HG03457 (cell line): ENCODE measurements at regions not wholly inside any gene's neighbourhood (a gene's known extent, or its start where the extent isn't known, plus 50 kb on each side); places are given as distances from the start of the nearest gene placed in this dataset.

ENCODE experiments used
- ATAC-seq: cut with Tn5 transposase; IDR thresholded peaks from one replicate; pipeline ENCODE4 v1.9.1; 2021; ENCODE audit warnings: moderate number of reproducible peaks; ENCODE audit not compliant: unreplicated experiment

- no peak for ATAC-seq
Measured at GRCh38 chr12:4056910-4057845, 184.0 kb upstream of the PARP11 start.

GRCh38 chr12:4054630-4055029 is 181.4 kb upstream of the PARP11 start:
- no peak for ATAC-seq

- no peak for ATAC-seq
Measured at GRCh38 chr12:4052691-4053090, 179.5 kb upstream of the PARP11 start.

GRCh38 chr12:4051596-4051995 is 178.4 kb upstream of the PARP11 start:
- no peak for ATAC-seq

- ATAC-seq = no peak
Measured at GRCh38 chr12:4050340-4050739, 177.1 kb upstream of the PARP11 start.

- no peak for ATAC-seq
Measured at GRCh38 chr12:4049298-4050080, 176.3 kb upstream of the PARP11 start.

- no peak for ATAC-seq
Measured at GRCh38 chr12:4047421-4047820, 174.2 kb upstream of the PARP11 start.

- ATAC-seq = no peak
Measured at GRCh38 chr12:4046495-4046840, 173.3 kb upstream of the PARP11 start.

GRCh38 chr12:4045786-4046494 is 172.7 kb upstream of the PARP11 start:
- ATAC-seq = no peak

- ATAC-seq = no peak
Measured at GRCh38 chr12:4044736-4045730, 171.8 kb upstream of the PARP11 start.

GRCh38 chr12:4044101-4044500 is 170.9 kb upstream of the PARP11 start:
- no peak for ATAC-seq

GRCh38 chr12:4041187-4041885 is 168.1 kb upstream of the PARP11 start:
- ATAC-seq = no peak

- no peak for ATAC-seq
Measured at GRCh38 chr12:4039931-4040330, 166.7 kb upstream of the PARP11 start.

GRCh38 chr12:4037747-4038312 is 164.6 kb upstream of the PARP11 start:
- no peak for ATAC-seq

- ATAC-seq = no peak
Measured at GRCh38 chr12:4036671-4037271, 163.6 kb upstream of the PARP11 start.

- ATAC-seq = no peak
Measured at GRCh38 chr12:4034921-4035320, 161.7 kb upstream of the PARP11 start.

GRCh38 chr12:4032924-4033615 is 159.9 kb upstream of the PARP11 start:
- no peak for ATAC-seq

- no peak for ATAC-seq
Measured at GRCh38 chr12:4031703-4032291, 158.6 kb upstream of the PARP11 start.
